ENCODE measurements at regions not wholly inside any gene's neighbourhood (a gene's known extent, or its start where the extent isn't known, plus 50 kb on each side); places are given as distances from the start of the nearest gene placed in this dataset.

DNA sequence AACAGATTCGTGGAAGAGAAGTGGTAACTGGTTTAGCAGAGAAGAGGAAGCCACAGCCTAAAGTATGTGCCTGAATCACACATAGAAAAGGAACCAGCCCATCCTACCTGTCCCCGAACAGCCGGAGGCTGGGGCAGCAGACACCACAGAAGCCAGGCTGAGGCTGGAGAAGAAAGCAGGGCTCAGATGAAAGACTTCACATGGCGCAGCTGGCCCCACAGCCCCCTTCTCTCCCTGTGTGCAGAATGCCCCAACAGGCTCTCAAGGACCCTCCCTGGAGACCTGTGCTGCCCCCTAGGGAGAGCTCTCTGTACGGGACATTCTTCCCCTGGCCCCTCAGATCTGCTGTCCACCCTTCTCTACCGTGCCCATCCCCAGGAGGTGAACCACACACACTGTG, 83.5 kb upstream of the RAB12 start:
- Histone ChIP-seq H3K27ac (ENCODE audit: extremely low read depth, low read depth, low read length) (no peak overlapping the region), H3K4me3 (ENCODE audit: low read depth, low read length) (no peak overlapping the region), H3K36me3 (ENCODE audit: control insufficient read depth in 2 of 2, insufficient read depth in 1 of 2, low read length in 2 of 2) (no peaks in the 10 kb centered on the region), H3K9me3 (ENCODE audit: control insufficient read depth, insufficient read depth, low read depth, low read length) (peaks cover 2% of the 10 kb centered on the region; the same call in 1 of the 2 replicates), H3K4me1 (ENCODE audit: control insufficient read depth, insufficient read depth, low read length) (no peaks in the 10 kb centered on the region)
- TF ChIP-seq ZNF768 (tag by site-specific recombination; IDR thresholded peaks at IDR 0.05) (no peak), ZFP37 (tag by site-specific recombination; IDR thresholded peaks at IDR 0.05) (no peak), ZNF211 (tag by site-specific recombination; IDR thresholded peaks at IDR 0.05; ENCODE audit: low read depth) (no peak), WT1 (tag by site-specific recombination; IDR thresholded peaks at IDR 0.05) (no peak), ZNF596 (tag by site-specific recombination; IDR thresholded peaks at IDR 0.05) (no peak), ZNF530 (tag by site-specific recombination; IDR thresholded peaks at IDR 0.05; ENCODE audit: low read depth) (no peak), ZBTB48 (tag by site-specific recombination; IDR thresholded peaks at IDR 0.05) (no peak), REPIN1 (tag by site-specific recombination; IDR thresholded peaks at IDR 0.05; ENCODE audit: low read depth) (no peak), ZNF221 (tag by site-specific recombination; IDR thresholded peaks at IDR 0.05; ENCODE audit: borderline replicate concordance) (no peak), ZNF184 (tag by site-specific recombination; IDR thresholded peaks at IDR 0.05) (no peak), SETDB1 (IDR thresholded peaks at IDR 0.05; ENCODE audit: insufficient read length, low read length) (no peak), ZNF558 (tag by site-specific recombination; IDR thresholded peaks at IDR 0.05) (no peak), ZNF610 (tag by site-specific recombination; IDR thresholded peaks at IDR 0.05; ENCODE audit: borderline replicate concordance) (no peak), KLF9 (tag by site-specific recombination; IDR thresholded peaks at IDR 0.05; ENCODE audit: low read depth) (no peak)
- TF ChIP-seq, protein P1, sequence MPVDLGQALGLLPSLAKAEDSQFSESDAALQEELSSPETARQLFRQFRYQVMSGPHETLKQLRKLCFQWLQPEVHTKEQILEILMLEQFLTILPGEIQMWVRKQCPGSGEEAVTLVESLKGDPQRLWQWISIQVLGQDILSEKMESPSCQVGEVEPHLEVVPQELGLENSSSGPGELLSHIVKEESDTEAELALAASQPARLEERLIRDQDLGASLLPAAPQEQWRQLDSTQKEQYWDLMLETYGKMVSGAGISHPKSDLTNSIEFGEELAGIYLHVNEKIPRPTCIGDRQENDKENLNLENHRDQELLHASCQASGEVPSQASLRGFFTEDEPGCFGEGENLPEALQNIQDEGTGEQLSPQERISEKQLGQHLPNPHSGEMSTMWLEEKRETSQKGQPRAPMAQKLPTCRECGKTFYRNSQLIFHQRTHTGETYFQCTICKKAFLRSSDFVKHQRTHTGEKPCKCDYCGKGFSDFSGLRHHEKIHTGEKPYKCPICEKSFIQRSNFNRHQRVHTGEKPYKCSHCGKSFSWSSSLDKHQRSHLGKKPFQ (tag by site-specific recombination; IDR thresholded peaks at IDR 0.05): no peak
- TF ChIP-seq, protein P2, sequence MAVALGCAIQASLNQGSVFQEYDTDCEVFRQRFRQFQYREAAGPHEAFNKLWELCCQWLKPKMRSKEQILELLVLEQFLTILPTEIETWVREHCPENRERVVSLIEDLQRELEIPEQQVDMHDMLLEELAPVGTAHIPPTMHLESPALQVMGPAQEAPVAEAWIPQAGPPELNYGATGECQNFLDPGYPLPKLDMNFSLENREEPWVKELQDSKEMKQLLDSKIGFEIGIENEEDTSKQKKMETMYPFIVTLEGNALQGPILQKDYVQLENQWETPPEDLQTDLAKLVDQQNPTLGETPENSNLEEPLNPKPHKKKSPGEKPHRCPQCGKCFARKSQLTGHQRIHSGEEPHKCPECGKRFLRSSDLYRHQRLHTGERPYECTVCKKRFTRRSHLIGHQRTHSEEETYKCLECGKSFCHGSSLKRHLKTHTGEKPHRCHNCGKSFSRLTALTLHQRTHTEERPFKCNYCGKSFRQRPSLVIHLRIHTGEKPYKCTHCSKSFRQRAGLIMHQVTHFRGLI (tag by site-specific recombination; IDR thresholded peaks at IDR 0.05): no peak
- POLR2A ChIA-PET: no interaction called here
- CTCF ChIA-PET: interaction anchor here (0.6 to 0.7 kb wide), 4 partner anchors 167 to 1526 kb away, joined by 3 to 4 read pairs (median 4); no protein-coding TSS in a partner anchor

DNA sequence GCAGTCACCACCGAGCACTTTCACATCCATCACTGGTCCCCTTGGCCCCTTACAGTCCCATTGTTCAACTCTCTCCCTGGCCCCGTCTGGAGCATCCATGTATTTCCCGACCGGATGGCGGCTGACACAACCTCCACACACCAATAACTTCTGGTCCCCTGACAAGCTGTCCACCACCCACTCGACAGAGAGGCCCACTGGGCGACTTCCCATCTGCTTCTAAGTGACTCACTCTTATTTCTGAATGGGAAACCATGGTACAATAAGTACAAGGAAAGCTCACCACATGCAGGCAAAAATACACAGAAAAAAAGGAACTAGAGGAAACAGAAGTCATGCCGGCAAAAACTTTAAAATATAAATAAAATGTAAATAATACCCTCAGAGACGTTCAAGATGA, 82.9 kb upstream of the RAB12 start:
- ChIA-PET POLR2A (no interaction called here), CTCF (interaction anchor here (0.6 to 0.7 kb wide), 2 partner anchors 168 to 463 kb away, joined by 4 read pairs; no protein-coding TSS in a partner anchor)
- H3K4me1 ChIP-seq (ENCODE audit: control insufficient read depth, insufficient read depth, low read length): no peaks in the 10 kb centered on the region
- no peak overlapping the region for H3K27ac ChIP-seq (ENCODE audit: extremely low read depth, low read depth, low read length)
- no peaks in the 10 kb centered on the region for H3K36me3 ChIP-seq (ENCODE audit: control insufficient read depth in 2 of 2, insufficient read depth in 1 of 2, low read length in 2 of 2)
- TF ChIP-seq FEZF1 (tag by site-specific recombination; IDR thresholded peaks at IDR 0.05): no peak
- no peak for TF ChIP-seq ZXDB (tag by site-specific recombination; IDR thresholded peaks at IDR 0.05)
- no peak for TF ChIP-seq ZEB2 (tag by site-specific recombination; IDR thresholded peaks at IDR 0.05)
- no peak for TF ChIP-seq ZNF2 (tag by site-specific recombination; IDR thresholded peaks at IDR 0.05)
- peaks cover 2% of the 10 kb centered on the region; the same call in 1 of the 2 replicates for H3K9me3 ChIP-seq (ENCODE audit: control insufficient read depth, insufficient read depth, low read depth, low read length)
- H3K4me3 ChIP-seq (ENCODE audit: low read depth, low read length): no peak overlapping the region

DNA sequence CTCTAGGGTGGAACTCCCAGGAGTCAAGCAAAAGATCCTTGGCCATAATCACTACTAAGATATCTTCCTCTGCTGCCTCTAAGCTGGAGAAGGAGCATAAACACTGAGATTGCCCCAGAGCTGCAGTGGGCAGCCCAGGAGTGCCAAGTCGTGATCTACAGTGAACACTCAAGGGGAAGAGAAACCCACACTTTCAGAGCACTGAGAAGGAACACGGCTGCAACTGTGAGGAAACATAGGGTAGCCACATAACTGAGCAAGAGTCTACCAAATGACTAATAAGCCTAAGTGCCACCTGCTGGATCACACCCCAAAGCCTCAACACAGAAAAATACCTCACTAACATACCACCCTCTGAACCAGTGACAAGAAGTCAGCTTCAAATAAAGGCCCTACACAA, 79.6 kb upstream of the RAB12 start:
- POLR2A ChIA-PET: no interaction called here
- H3K36me3 ChIP-seq (ENCODE audit: control insufficient read depth in 2 of 2, insufficient read depth in 1 of 2, low read length in 2 of 2): no peaks in the 10 kb centered on the region
- TF ChIP-seq HOXA7 (CRISPR knock-in tag; IDR thresholded peaks at IDR 0.05; ENCODE audit: borderline replicate concordance): no peak
- no peak for TF ChIP-seq TRIM28 (IDR thresholded peaks at IDR 0.05; ENCODE audit: borderline replicate concordance, low read length)
- TF ChIP-seq ZNF596 (tag by site-specific recombination; IDR thresholded peaks at IDR 0.05): no peak
- no peak for TF ChIP-seq ZEB2 (tag by site-specific recombination; IDR thresholded peaks at IDR 0.05)
- TF ChIP-seq, protein P3, sequence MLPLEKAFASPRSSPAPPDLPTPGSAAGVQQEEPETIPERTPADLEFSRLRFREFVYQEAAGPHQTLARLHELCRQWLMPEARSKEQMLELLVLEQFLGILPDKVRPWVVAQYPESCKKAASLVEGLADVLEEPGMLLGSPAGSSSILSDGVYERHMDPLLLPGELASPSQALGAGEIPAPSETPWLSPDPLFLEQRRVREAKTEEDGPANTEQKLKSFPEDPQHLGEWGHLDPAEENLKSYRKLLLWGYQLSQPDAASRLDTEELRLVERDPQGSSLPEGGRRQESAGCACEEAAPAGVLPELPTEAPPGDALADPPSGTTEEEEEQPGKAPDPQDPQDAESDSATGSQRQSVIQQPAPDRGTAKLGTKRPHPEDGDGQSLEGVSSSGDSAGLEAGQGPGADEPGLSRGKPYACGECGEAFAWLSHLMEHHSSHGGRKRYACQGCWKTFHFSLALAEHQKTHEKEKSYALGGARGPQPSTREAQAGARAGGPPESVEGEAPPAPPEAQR (tag by site-specific recombination; IDR thresholded peaks at IDR 0.05): no peak
- no peak for TF ChIP-seq ZNF837 (tag by site-specific recombination; IDR thresholded peaks at IDR 0.05)
- TF ChIP-seq ZNF175 (tag by site-specific recombination; IDR thresholded peaks at IDR 0.05): no peak

More for the DNA sequence above, 79.6 kb upstream of the RAB12 start:
- no peak overlapping the region for H3K27ac ChIP-seq (ENCODE audit: extremely low read depth, low read depth, low read length)
- CTCF ChIA-PET: no interaction called here
- H3K4me1 ChIP-seq (ENCODE audit: control insufficient read depth, insufficient read depth, low read length): no peaks in the 10 kb centered on the region
- H3K9me3 ChIP-seq (ENCODE audit: control insufficient read depth, insufficient read depth, low read depth, low read length): no peaks in the 10 kb centered on the region
- no peak overlapping the region for H3K4me3 ChIP-seq (ENCODE audit: low read depth, low read length)
